ENCODE measurements at regions not wholly inside any gene's neighbourhood (a gene's known extent, or its start where the extent isn't known, plus 50 kb on each side); places are given as distances from the start of the nearest gene placed in this dataset.

DNA sequence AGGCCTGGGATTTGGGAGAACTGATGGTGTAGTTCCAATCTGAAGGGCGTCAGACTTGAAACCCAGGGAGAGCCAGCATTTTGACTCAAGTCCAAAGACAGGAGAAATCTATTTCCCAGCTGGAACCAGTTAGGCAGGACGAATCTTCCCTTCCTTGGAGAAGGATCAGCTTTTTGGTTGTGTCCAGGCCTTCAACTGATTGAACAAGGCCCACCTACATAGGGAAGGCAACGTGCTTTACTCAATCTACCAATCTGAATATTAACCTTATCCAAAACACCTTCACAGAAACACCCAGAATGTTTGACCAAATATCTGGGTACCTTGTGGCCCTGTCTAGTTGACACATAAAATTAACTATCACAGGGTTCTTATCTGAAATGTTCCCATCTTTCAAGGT is 221.9 kb upstream of the DLGAP1 start:
- Histone ChIP-seq H3K27me3 (ENCODE audit: low read depth) (no peaks in the 10 kb centered on the region), H3K36me3 (no peaks in the 10 kb centered on the region), H3K4me3 (no peak overlapping the region), H3K27ac (no peak overlapping the region), H3K9me3 (no peaks in the 10 kb centered on the region), H3K4me1 (no peaks in the 10 kb centered on the region)
- no peak for TF ChIP-seq CTCF (IDR thresholded peaks at IDR 0.05)
- DNase-seq (no peak), ATAC-seq (no peak)
- intact Hi-C loops (cut with DNase I): no loop called here

- Histone ChIP-seq H3K4me3 (no peak overlapping the region), H3K27ac (no peak overlapping the region), H3K4me1 (no peaks in the 10 kb centered on the region), H3K36me3 (no peaks in the 10 kb centered on the region), H3K27me3 (ENCODE audit: low read depth) (no peaks in the 10 kb centered on the region), H3K9me3 (peaks cover 22% of the 10 kb centered on the region)
- intact Hi-C loops (cut with DNase I): no loop called here
- TF ChIP-seq CTCF (IDR thresholded peaks at IDR 0.05): no peak
- DNase-seq: no peak
- ATAC-seq: no peak
Observed at GRCh38 chr18:4672162-4672561, 217.1 kb upstream of the DLGAP1 start.

- Histone ChIP-seq H3K4me3 (no peak overlapping the region), H3K27me3 (ENCODE audit: low read depth) (no peaks in the 10 kb centered on the region), H3K36me3 (no peaks in the 10 kb centered on the region), H3K27ac (no peak overlapping the region), H3K9me3 (no peaks in the 10 kb centered on the region), H3K4me1 (no peaks in the 10 kb centered on the region)
- ATAC-seq (no peak), DNase-seq (no peak)
- TF ChIP-seq CTCF (IDR thresholded peaks at IDR 0.05): no peak
- intact Hi-C loops (cut with DNase I): no loop called here
Observed at GRCh38 chr18:4658804-4659203, 203.7 kb upstream of the DLGAP1 start.

DNA sequence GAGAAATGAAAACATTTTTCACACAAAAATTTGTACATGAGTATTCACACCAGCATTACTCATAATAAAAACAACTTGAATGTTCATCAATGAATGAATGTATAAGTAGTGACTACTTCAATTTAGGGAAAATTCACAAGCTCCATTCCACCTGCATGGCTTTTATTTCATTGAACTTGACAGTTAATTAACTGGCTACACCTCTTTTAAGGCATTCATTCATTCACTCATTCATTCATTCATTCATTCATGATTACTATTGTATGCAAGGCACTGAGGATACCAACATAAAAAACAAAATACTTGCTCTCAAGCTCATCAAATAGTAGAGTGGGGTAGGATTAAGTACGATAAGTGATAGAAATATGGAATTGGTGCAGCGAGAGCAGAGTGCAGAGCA is 198.3 kb upstream of the DLGAP1 start:
- no peaks in the 10 kb centered on the region for H3K4me1 ChIP-seq
- H3K27me3 ChIP-seq (ENCODE audit: low read depth): no peaks in the 10 kb centered on the region
- H3K9me3 ChIP-seq: no peaks in the 10 kb centered on the region
- no peak for DNase-seq
- H3K27ac ChIP-seq: no peak overlapping the region
- H3K36me3 ChIP-seq: no peaks in the 10 kb centered on the region
- no peak overlapping the region for H3K4me3 ChIP-seq
- no peak for TF ChIP-seq CTCF (IDR thresholded peaks at IDR 0.05)
- intact Hi-C loops (cut with DNase I): no loop called here
- no peak for ATAC-seq

DNA sequence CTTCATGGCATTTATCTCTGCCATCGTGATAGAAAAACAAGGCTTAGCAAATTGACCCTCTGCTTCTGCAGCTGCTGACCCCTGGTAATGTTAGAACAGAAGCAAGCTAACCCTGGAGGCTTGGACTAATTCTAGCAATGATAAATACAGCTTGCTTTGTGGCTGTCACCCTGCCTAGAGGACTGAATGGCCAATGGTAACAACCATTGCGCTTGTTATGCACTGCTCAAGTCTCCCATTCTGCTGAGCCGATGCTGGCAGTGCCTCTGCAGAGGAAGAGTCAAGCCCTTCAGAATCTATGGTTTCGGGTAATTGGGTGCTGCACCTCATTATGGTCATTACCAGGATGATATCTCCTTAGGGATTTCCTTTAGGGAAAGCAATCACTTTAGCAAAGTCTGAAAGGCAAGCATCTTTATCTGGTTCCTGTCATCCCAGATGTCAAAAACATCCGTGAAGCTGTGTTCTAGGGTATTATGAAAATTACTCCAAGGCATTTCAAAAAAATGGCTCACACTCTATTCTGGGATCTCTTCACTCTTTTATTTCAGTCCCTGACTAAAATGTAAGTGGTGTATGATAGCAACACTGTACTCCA is 186.8 kb upstream of the DLGAP1 start:
- no peak for TF ChIP-seq CTCF (IDR thresholded peaks at IDR 0.05)
- no peak overlapping the region for H3K27ac ChIP-seq
- H3K27me3 ChIP-seq (ENCODE audit: low read depth): no peaks in the 10 kb centered on the region
- H3K9me3 ChIP-seq: no peaks in the 10 kb centered on the region
- no peaks in the 10 kb centered on the region for H3K4me1 ChIP-seq
- no peak overlapping the region for H3K4me3 ChIP-seq
- no peaks in the 10 kb centered on the region for H3K36me3 ChIP-seq
- no peak for DNase-seq
- ATAC-seq: no peak
- intact Hi-C loops (cut with DNase I): no loop called here
